Upper lobe of left lung (tissue), 4 donors: ENCODE measurements at regions not wholly inside any gene's neighbourhood (a gene's known extent, or its start where the extent isn't known, plus 50 kb on each side); places are given as distances from the start of the nearest gene placed in this dataset.

Experiments used
- CTCF ChIP-seq, 6 experiments: fragments of 450-650 bp in 4 of 6; fragments of 200-600 bp in 2 of 6; sonication (generic) in 2 of 6; IDR thresholded peaks; one replicate each; pipeline ENCODE4 v1.5.1; 2016 to 2019; ENCODE audit warnings: antibody characterized with exemption in 6 of 6
- POLR2A ChIP-seq, 4 donors: fragments of 450-650 bp; IDR thresholded peaks; one replicate each; pipeline ENCODE4 v1.5.1; 2016 to 2017; ENCODE audit warnings: antibody characterized with exemption in 4 of 4, mild to moderate bottlenecking in 2 of 4
- POLR2AphosphoS5 ChIP-seq, 2 donors: sonication (generic); formaldehyde crosslinking; IDR thresholded peaks; one replicate each; pipeline ENCODE4 v1.5.1; 2017; ENCODE audit warnings: antibody characterized with exemption in 2 of 2

GRCh38 chr13:51525567-51526167 lies 58.6 kb upstream of the WDFY2 start:
- TF ChIP-seq POLR2A (IDR thresholded peaks at IDR 0.05) (no peak), CTCF (IDR thresholded peaks at IDR 0.05) (no peak), POLR2AphosphoS5 (IDR thresholded peaks at IDR 0.05) (no peak)
